D721Med (cell line): ENCODE measurements at regions not wholly inside any gene's neighbourhood (a gene's known extent, or its start where the extent isn't known, plus 50 kb on each side); places are given as distances from the start of the nearest gene placed in this dataset.

ENCODE experiments used
- DNase-seq: peaks from one replicate; pipeline ENCODE4 v3.0.0; 2011; ENCODE audit warnings: low spot score; ENCODE audit not compliant: insufficient read length
- FAIRE-seq: peaks from 2 replicates; lab custom pipeline; 2011; peaks lifted over from hg19 to GRCh38; lab: Jason Lieb, UNC
- TF ChIP-seq, protein P1 (sequence below): IDR thresholded peaks from 2 replicates; pipeline ENCODE4 v1.5.1; 2012; ENCODE audit warnings: mild to moderate bottlenecking, control low read depth; ENCODE audit not compliant: insufficient read depth; ENCODE audit errors: missing control alignments

DNA sequence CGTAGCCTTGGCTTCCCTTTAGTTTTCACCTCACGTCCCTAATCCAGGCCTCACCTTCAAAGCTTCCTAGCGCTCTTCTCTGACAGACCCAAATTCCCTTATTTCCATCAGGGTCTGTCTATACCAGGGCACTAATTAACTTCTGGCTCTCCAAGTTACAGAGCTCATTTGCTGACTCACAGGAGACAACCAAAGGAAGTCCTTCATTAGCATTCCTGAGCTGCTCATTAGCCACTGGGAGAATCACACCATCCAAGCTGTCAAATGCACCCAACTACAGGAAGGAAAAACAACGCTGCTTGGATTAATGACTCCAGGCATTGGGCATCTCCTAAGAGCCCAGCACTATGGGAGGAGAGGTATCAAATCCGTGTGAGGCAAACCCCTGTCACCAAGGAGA is 109.8 kb upstream of the ALK start:
- DNase-seq, result no peak
- TF ChIP-seq, protein P1, sequence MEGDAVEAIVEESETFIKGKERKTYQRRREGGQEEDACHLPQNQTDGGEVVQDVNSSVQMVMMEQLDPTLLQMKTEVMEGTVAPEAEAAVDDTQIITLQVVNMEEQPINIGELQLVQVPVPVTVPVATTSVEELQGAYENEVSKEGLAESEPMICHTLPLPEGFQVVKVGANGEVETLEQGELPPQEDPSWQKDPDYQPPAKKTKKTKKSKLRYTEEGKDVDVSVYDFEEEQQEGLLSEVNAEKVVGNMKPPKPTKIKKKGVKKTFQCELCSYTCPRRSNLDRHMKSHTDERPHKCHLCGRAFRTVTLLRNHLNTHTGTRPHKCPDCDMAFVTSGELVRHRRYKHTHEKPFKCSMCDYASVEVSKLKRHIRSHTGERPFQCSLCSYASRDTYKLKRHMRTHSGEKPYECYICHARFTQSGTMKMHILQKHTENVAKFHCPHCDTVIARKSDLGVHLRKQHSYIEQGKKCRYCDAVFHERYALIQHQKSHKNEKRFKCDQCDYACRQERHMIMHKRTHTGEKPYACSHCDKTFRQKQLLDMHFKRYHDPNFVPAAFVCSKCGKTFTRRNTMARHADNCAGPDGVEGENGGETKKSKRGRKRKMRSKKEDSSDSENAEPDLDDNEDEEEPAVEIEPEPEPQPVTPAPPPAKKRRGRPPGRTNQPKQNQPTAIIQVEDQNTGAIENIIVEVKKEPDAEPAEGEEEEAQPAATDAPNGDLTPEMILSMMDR, result no peak
- no peak for FAIRE-seq

DNA sequence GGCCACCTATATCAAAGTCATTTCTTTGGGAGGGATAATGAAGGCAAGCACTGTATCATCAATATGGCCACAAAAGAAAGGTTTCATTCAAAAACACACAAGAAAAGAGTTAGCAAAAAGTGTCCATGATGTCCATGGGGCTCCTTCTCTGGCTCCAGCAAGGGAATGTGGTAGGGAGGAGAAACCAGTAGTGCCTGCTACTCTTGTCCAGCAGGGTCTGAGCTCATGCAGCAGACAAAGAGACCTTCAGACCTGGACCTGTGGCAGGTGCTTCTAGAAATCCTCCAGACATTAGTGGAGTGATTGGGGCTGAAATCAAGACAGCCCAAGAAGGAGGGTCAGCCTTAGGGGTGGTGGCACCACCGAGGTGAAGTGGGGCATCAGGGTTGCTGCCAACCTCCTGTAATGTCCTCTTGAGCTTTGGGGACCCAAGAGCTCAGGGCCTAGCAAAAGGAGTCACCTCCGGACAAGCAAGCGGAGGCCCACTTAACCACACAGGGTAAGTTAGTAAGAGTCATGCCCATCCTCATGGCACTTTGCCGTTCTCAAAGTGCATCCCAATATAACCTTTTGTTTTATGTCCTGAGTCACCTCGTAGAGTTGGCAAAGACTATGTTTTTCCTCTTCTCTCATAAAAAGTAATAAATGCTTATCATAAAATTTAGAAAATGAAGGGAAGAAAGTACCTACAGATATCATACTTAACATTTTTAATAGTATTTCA is 112.6 kb upstream of the YPEL5 start:
- TF ChIP-seq, protein P1, result no peak
- DNase-seq (no peak), FAIRE-seq (no peak)

DNA sequence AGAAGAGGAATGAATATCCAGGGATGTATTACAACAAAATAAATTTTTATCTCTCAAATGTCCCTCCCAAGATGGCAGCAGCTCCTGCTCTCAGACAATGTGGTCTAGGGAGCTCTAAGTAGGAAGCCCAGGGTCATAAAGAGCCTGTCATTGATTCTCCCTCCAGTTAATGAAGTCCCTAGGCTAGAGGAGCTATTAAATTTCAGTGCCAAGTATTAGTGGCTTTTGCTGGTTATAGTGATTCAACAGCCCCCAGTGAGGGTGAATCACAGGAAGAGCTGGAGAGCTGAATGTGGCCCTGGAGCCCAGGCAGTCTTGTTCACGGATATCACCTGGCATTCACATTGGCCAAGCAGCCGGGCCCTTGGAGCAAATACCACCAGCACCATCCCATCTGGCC is 109.8 kb upstream of the YPEL5 start:
- DNase-seq (no peak), FAIRE-seq (no peak)
- TF ChIP-seq, protein P1, result no peak

DNA sequence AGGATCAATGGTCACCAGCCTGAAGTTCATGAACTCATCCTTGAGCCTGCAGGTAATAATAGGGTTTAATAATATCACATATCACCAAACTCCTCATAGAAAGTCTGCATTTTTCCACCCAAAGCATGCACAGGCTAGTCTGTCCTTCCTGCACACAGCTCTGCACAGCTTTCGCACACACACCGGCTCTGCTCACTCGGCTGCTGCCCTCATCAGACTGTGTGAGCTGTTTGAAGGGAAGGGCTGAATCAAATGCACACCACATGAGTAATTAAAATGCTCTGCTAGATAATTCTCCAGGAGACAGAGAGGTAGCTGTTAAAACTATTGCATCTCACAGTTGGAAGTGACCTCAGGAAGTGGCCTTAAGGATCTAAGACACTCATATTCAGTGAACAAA is 108.4 kb upstream of the YPEL5 start:
- no peak for DNase-seq
- FAIRE-seq, result no peak
- TF ChIP-seq, protein P1, result no peak

DNA sequence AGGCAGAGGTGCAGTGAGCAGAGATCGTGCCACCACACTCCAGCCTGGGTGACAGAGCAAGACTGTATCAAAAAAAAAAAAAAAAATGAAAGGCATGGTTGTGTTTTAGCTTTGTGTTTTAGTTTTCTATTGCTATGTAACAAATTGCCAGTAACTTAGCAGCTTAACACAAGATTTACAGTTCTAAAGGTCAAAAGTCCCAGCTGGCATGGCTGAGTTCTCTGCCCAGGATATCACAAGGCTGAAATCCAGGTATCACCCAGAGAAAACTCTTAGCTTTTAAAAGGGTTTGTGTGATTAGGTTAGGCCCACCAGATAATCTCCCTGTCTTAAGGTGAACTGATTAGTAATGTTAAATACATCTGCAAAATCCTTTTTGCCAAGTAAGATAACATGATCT is 107.7 kb upstream of the YPEL5 start:
- no peak for DNase-seq
- TF ChIP-seq, protein P1, result no peak
- no peak for FAIRE-seq

DNA sequence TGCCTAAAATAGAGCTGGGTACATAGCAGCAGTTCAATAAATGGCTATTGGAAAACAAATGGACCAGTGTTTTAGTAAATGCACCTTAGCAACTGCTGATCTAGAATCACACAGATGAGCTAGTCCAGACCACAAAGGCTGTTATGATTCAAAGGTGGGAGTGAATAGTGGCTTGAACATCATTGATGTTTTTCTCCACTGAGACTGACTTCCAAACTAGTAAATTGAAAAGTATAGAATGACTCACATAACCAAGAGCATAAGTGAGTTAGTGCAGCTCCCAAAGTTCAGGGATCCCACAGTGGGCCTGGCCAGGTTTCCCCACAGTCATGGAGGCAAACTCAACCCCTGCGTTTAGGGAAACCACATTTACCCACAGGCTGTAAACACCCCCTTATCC is 106.7 kb upstream of the YPEL5 start:
- FAIRE-seq (no peak), DNase-seq (no peak)
- TF ChIP-seq, protein P1, result no peak

DNA sequence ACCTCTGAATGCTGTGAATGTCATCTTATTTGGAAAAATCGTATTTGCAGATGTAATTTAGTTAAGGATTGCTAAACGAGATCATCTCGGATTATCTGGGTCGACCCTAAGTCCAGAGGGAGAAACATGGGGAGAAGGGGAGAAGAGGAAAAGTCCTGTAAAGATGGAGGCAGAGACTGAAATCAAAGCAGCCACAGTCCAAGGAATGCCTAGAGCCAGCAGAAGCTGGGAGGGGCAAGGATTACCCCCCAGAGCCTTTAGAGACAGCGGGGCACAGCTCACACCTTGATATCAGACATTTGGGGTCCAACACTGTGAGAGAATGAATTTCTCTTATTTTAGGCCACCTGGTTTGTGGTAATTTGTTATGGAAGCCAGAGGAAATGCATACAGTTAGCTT is 104.9 kb upstream of the YPEL5 start:
- no peak for DNase-seq
- FAIRE-seq, result no peak
- TF ChIP-seq, protein P1, result no peak
